Breast epithelium (tissue), 3 donors: ENCODE measurements at regions not wholly inside any gene's neighbourhood (a gene's known extent, or its start where the extent isn't known, plus 50 kb on each side); places are given as distances from the start of the nearest gene placed in this dataset.

Experiments
- CTCF ChIP-seq, 3 donors: fragments of 450-650 bp; IDR thresholded peaks; one replicate each; pipeline ENCODE4 v1.5.1; 2016 to 2017; ENCODE audit warnings: antibody characterized with exemption in 3 of 3, mild to moderate bottlenecking in 3 of 3, moderate library complexity in 3 of 3
- POLR2A ChIP-seq: fragments of 450-650 bp; IDR thresholded peaks from one replicate; pipeline ENCODE4 v1.6.1; 2016; ENCODE audit warnings: antibody characterized with exemption, mild to moderate bottlenecking, moderate library complexity
- POLR2AphosphoS5 ChIP-seq, 3 donors: sonication (generic); formaldehyde crosslinking; IDR thresholded peaks; one replicate each; pipeline ENCODE4 v1.6.1; 2017; ENCODE audit warnings: antibody characterized with exemption in 3 of 3

GRCh38 chr15:25251700-25252390, 187.0 kb downstream of the UBE3A start:
- no peak for TF ChIP-seq CTCF (IDR thresholded peaks at IDR 0.05)
- no peak for TF ChIP-seq POLR2A
- no peak for TF ChIP-seq POLR2AphosphoS5 (IDR thresholded peaks at IDR 0.05)
